DMS114 treated with DMSO at 0.1 percent for 48 hours (cell line): ENCODE measurements at regions not wholly inside any gene's neighbourhood (a gene's known extent, or its start where the extent isn't known, plus 50 kb on each side); places are given as distances from the start of the nearest gene placed in this dataset.

Experiments used
- DNase-seq: peaks from one replicate; lab custom pipeline; 2025; ENCODE audit not compliant: unreplicated experiment; lab: John Stamatoyannopoulos, UW

GRCh38 chr12:41893491-41893890, 251.2 kb downstream of the GXYLT1 start:
- DNase-seq, result no peak

GRCh38 chr12:41892302-41892701, 252.4 kb downstream of the GXYLT1 start:
- no peak for DNase-seq

- DNase-seq, result no peak
Observed at GRCh38 chr12:41891226-41891625, 253.4 kb downstream of the GXYLT1 start.

- no peak for DNase-seq
Observed at GRCh38 chr12:41888285-41888684, 256.4 kb downstream of the GXYLT1 start.

GRCh38 chr12:41881891-41882805, 262.5 kb downstream of the GXYLT1 start:
- no peak for DNase-seq

GRCh38 chr12:41869432-41869831, 275.2 kb downstream of the GXYLT1 start:
- no peak for DNase-seq

- no peak for DNase-seq
Observed at GRCh38 chr12:41866878-41867430, 277.7 kb downstream of the GXYLT1 start.

GRCh38 chr12:41856228-41856627, 288.4 kb downstream of the GXYLT1 start:
- DNase-seq, result no peak

GRCh38 chr12:41850046-41850445, 294.6 kb downstream of the GXYLT1 start:
- no peak for DNase-seq

GRCh38 chr12:41846718-41847117, 298.0 kb downstream of the GXYLT1 start:
- no peak for DNase-seq

GRCh38 chr12:41836416-41836815, 308.3 kb downstream of the GXYLT1 start:
- no peak for DNase-seq

GRCh38 chr12:41835556-41835955, 309.1 kb downstream of the GXYLT1 start:
- no peak for DNase-seq

- no peak for DNase-seq
Observed at GRCh38 chr12:41819948-41820347, 324.7 kb downstream of the GXYLT1 start.

- DNase-seq, result no peak
Observed at GRCh38 chr12:41804026-41804425, 340.6 kb downstream of the GXYLT1 start.

GRCh38 chr12:41802803-41803202, 341.9 kb downstream of the GXYLT1 start:
- no peak for DNase-seq

GRCh38 chr12:41801261-41801660, 343.4 kb downstream of the GXYLT1 start:
- DNase-seq, result no peak

GRCh38 chr12:41799671-41800070, 345.0 kb downstream of the GXYLT1 start:
- DNase-seq, result no peak

- no peak for DNase-seq
Observed at GRCh38 chr12:41795910-41796309, 348.8 kb downstream of the GXYLT1 start.

GRCh38 chr12:41795051-41795600, 349.5 kb downstream of the GXYLT1 start:
- DNase-seq, result no peak

GRCh38 chr12:41794336-41794735, 350.3 kb downstream of the GXYLT1 start:
- DNase-seq, result no peak

- DNase-seq, result no peak
Observed at GRCh38 chr12:41784957-41785356, 359.7 kb downstream of the GXYLT1 start.

- no peak for DNase-seq
Observed at GRCh38 chr12:41778934-41779333, 365.7 kb downstream of the GXYLT1 start.
